ENCODE measurements at regions not wholly inside any gene's neighbourhood (a gene's known extent, or its start where the extent isn't known, plus 50 kb on each side); places are given as distances from the start of the nearest gene placed in this dataset.

DNA sequence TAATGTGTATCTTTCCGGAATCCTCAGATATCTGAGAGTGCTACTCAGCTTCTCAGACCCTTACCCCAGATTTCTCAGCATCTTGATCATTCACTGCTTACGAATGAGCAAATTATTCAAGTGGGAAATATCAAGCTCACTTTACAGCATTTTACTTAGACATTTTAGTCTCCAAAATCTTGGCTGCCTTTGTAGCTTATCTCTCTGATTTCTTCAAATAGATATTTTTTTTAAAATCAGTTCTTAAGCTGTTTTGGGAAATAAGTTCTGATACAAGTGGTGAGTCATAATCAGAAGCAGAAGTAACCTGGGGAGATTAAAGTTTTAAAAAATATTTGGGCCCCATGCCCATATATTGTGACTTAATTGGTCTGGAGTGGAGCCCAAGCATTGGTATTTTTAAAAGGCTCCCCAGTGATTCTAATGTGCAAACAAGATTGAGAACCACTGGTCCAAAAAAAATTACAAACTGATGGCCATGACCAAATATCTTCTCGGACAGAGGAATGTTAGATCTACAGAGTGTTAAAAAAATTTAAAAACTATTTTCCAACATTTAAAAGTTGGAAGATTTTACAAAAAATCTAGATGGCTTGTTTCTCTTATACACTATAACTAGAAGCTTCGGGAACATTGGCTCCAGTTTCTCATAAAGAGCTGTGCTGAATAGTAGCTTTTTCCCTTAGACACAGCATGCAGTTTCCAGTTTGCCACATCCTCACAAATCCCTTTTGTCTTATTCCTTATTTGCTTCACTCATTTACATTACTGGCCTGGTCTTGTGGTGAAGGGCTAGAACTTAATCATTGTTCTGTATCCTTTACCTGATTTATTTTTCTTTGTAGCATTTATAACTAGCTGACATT, 87.8 kb upstream of the BMAL1 start:
- TF ChIP-seq, protein P1, sequence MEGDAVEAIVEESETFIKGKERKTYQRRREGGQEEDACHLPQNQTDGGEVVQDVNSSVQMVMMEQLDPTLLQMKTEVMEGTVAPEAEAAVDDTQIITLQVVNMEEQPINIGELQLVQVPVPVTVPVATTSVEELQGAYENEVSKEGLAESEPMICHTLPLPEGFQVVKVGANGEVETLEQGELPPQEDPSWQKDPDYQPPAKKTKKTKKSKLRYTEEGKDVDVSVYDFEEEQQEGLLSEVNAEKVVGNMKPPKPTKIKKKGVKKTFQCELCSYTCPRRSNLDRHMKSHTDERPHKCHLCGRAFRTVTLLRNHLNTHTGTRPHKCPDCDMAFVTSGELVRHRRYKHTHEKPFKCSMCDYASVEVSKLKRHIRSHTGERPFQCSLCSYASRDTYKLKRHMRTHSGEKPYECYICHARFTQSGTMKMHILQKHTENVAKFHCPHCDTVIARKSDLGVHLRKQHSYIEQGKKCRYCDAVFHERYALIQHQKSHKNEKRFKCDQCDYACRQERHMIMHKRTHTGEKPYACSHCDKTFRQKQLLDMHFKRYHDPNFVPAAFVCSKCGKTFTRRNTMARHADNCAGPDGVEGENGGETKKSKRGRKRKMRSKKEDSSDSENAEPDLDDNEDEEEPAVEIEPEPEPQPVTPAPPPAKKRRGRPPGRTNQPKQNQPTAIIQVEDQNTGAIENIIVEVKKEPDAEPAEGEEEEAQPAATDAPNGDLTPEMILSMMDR (IDR thresholded peaks at IDR 0.05): no peak
- no peak for TF ChIP-seq POLR2A (IDR thresholded peaks at IDR 0.05)
